DMS53 treated with DMSO at 0.1 percent for 48 hours (cell line): ENCODE measurements at regions not wholly inside any gene's neighbourhood (a gene's known extent, or its start where the extent isn't known, plus 50 kb on each side); places are given as distances from the start of the nearest gene placed in this dataset.
"Not testable (repeated sequence)": the region's sequence is repeated elsewhere in the genome, so short reads cannot be mapped to it uniquely, and the experiment has no call there.

Source experiments
- DNase-seq: peaks from one replicate; lab custom pipeline; 2025; ENCODE audit not compliant: unreplicated experiment; lab: John Stamatoyannopoulos, UW

DNA sequence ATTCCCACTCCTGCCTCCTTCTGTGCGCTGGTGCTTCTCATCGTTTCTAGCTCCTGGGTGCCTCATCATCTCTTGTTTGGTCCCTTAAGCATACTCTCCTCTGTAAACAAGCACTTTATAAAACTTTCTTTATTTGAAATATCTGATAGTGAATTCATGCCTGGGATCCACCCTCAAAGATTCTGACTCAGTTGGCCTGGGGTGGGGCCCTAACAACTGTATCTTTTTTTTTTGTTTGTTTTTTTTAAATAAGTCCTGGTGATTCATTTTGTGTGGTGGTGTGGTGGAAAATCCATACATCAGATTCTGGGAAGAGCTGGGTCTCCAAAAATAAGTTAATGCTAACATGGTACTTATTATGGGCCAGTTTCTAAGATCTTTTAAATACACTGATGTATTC, 678.3 kb downstream of the TOX3 start:
- DNase-seq, result no peak

- DNase-seq, result no peak
Observed at GRCh38 chr16:51867386-51868065, 679.4 kb downstream of the TOX3 start.

DNA sequence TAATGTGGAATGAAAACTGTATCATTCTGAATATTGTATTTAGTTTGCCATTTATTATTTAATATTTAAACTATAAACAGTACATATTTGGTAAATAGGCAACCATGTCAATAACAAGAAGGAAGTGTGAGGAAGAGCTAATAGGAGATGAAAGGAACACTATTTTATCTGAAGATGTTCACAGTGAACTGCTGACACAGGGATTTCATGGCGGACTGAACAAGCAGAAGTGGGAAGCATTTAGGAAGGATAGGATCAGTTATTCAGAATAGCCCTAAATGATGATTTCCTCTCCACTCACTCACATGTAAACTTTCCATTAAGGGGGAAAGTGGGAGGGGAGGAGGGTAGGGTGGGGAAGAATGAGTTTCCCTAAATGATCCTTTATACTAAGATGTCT, 682.4 kb downstream of the TOX3 start:
- no peak for DNase-seq

DNA sequence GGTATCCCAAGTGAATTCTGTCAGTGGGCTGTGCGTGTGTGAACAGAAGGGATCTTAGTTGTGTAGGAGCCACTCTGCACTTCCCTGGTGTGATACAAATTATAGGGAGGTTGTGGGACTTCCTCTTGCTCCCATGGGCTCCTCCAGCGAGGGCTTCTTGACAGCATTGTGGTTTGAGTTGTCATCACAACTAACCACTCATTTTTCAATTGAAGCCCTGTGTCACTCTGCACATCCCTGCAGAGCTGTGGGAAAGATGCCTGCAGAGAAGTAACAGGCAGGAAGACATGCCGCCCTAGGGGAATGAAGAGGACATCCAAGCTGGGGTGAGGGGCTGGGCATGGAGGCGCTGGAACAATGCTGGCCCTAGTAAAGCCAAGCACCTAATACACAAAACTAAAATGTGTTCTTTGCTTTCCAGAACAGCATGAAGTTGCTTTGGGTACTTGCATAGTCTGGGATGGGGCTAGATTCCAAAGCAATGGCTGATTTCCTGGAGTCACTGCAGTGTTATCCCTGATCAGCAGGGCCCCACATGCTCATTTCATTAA, 692.5 kb downstream of the TOX3 start:
- no peak for DNase-seq

- DNase-seq, result no peak
Observed at GRCh38 chr16:51853586-51853985, 693.4 kb downstream of the TOX3 start.

DNA sequence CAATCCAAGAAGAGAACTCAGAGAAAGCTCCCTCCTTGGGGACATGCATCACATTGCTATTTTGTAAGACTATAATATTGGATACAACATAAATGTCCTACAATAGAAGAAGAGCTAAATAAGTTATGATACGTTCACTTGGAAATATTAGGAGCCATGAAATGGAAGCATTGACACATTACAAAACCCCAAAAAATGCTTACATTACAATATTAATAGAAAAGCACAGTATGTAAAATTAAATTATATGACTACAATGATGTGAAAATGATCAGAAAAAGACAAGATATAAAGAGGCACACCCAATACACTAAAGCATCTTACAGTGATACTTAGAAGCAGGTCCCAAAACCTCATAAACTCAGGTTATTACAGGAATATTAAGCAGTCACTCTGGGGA, 694.1 kb downstream of the TOX3 start:
- no peak for DNase-seq

DNA sequence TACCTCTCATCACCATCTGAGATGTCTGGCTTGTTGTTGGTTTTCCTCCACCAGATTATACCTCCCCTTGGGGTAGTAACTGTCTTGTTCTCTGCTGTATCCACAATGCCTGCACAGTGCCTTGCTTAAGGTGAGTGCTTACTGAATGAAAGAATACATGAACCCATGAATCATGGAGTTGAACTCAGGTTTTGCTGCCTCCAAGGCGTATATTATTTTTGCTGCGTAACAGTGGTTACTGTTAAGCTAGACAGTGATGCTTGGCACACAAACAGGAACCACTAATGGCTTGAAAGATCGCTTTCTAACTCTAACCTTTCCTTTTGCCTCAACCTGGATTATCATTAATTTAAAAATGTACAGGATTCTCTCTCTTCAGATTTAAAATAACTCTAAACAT, 695.8 kb downstream of the TOX3 start:
- no peak for DNase-seq

DNA sequence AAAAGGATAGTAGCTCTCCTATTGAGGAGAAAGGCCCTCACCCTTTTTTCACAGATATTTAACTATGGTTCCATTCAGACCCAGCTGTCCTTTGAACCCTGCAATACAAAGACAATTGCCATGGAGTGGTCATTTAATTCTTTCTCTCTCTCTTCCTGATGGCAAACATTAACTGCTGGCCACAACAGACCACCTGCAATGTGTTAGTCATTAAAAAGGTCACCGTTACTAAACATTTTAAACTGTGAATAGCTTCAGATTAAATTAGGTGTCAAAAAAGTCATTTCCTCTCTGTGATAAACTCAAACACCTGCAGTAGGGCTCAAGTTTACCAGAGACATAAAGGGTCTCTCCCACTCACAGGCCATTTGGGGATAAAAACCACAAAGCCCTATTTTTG, 697.2 kb downstream of the TOX3 start:
- DNase-seq, result no peak

DNA sequence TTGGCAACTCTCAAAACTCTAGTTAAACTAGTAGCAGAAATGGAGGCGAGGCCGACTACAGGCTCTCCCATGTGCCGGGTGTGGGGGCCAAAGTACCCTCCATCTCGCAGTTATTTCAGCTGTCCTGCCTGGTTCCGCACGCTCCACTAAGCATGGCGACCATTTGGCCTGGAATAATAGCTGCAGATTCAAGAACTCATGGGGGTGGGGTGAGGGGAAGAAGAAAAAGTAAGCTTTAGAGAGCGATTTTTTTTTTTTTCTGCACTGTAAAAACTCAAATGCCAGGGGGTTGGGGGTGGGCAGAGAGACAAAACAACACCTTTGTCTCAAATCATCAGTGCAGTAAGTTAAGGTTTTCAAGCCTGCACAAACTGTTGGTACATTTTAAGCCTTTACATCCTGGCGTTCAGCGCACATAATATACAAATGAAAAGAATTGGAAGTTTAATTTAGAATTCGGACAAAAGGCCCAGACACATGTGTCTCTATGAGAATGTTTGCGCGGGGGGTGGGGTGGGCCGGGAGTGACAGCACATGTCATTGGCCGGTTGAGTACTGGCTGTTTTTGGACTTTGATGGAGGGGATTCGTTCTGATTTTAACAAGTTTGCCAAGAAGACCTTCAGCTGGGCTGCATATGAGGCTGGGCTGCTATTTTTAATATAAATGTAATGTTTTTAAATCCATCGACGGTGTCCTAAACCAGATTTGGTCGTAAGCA, 694.7 kb upstream of the SALL1 start:
- no peak for DNase-seq

DNA sequence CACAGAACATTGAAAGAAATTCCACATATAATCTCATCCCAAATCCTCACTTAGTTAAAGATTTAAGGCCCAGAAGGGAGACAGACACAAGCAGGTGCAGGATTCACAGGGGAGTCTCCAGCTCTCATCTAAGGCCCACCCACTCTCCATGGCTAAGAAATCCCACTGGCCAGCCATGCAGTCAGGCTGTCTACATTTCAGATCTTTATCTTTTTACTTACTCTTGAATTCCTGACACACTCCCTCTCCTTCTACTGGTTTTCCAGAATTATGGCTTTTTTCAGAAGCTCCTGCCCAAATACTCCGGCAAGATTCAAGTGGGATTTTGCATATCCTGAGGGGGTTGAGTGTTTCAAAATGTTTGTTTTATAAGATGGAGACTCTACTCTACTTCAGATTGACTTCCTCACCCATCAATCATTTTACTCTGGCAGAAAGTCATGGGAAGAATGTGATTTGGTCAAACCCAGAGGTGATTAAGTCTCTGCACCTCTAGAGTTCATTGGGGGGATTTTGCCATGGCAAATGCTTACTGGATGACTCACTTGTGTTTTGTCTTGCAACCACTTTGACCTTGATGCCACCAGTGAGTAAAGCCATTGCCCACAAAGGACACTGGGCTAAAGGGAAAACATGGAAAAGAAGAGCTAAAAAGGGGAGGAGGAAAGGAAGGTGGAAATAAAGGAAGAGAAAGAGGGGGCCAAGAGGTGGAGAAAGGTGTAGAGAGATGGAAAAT, 688.8 kb upstream of the SALL1 start:
- no peak for DNase-seq

DNA sequence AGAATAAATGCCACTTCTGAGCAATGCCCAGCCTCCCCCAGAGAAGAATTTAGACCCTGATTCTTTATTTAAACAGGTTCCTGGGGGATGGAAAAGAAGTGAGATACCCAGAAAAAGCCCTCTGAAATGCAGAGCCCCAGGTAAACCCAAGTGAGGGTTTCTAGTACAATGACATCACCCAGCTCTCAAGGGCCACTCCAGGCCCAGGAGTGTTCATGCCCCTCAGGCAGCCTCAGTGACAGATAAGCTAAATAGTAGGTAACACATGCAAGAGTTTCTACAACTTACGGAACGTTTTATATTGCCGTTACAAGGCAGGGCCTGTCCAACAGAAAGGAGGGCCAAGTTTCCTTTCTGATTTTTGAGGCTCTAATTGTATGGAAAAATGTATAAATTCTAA, 683.7 kb upstream of the SALL1 start:
- no peak for DNase-seq

DNA sequence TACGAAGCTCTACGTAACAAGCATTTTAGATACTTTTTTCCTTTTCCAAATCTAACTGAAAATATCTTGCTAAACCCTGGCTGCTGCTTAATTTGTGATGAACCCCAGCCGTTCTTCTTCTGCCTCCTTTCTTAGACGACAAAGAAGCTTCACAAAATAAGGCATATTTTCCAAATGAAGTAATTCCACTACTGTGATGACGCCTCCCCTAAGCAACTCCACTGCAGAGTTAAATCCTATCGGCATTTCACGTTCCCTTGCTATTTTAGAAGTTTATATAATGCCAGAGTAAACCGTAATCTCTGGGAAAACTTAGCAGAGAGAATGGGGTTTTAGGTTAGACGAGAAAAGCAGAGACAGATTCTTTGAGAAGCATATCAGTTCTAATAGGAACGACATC, 683.1 kb upstream of the SALL1 start:
- no peak for DNase-seq

- DNase-seq, result no peak
Observed at GRCh38 chr16:51831595-51832367, 680.7 kb upstream of the SALL1 start.

- not testable (repeated sequence) for DNase-seq
Observed at GRCh38 chr16:51831034-51831433, 680.0 kb upstream of the SALL1 start.

- no peak for DNase-seq
Observed at GRCh38 chr16:51825779-51826178, 674.7 kb upstream of the SALL1 start.

DNA sequence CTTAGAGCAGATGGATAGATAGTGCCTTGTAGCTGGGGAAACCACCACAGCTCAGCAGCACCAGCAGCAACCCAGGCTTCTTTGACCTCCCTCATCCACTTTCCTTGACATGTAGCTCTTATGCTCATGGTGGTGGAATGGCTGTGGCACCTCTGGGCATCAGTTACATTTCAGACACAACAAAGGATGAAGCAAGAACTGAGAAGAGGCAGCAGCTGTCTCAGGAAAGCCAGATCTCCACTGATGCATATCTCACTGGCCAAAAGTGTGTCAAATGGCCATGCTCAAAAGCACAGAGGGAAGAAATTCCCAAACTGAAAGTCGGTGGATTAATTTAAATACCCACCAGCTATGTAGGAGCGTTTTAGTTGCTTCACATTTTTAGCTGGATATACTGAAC, 671.4 kb upstream of the SALL1 start:
- no peak for DNase-seq

GRCh38 chr16:51821527-51821926, 670.5 kb upstream of the SALL1 start:
- no peak for DNase-seq

GRCh38 chr16:51820176-51820575, 669.1 kb upstream of the SALL1 start:
- DNase-seq, result no peak

DNA sequence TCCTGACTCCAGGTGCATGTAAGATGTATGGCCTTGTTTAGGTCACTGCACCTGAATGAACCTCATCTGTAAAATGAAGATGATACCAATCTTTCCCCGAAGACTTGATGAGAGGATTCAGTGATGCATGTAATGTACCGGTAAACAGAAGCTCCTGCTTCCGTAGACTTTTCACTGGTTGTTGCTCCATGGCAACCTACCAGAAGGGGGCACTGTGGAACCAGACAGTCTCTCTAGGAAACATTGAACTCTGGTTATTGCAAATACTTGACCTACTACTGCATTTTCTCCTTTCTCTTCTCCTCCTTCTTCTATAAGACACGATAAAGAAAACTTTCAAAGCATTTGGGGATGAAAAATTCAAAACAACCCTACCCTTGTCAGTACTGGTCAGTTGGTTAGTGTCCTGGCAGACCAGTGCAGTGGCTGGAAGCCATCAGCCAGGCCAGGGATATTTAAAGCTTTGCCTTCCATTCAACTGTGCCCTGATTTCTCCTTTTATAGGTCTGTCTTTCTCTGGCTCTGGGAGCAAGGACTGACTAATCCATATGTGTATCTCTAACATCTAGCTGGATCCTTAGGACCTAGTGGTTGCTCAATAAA, 667.4 kb upstream of the SALL1 start:
- peak; percentile 79 for DNase-seq

DNA sequence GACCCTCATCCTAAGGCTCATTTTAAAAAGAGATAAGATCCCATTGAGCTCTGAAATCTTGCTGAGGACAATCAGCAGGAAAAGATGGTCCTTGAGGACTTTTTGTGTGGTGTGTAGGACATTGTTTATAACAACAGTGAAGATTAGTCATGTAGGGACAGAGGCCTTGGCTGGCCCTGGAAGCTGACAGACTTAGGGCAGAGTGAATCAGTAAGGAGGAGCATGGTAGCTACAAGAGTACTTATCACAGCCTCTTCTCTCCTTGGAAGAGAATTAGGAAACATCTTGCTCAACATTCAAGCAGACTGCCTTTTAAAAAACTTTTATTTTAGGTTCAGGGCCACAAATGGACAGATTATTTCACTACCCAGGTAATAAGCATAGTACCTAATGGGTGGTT, 665.9 kb upstream of the SALL1 start:
- no peak for DNase-seq

- no peak for DNase-seq
Observed at GRCh38 chr16:51815523-51815922, 664.5 kb upstream of the SALL1 start.
